Memory B cell (primary cell): ENCODE measurements at regions not wholly inside any gene's neighbourhood (a gene's known extent, or its start where the extent isn't known, plus 50 kb on each side); places are given as distances from the start of the nearest gene placed in this dataset.
"Not testable (repeated sequence)": the region's sequence is repeated elsewhere in the genome, so short reads cannot be mapped to it uniquely, and the experiment has no call there.

ENCODE experiments used
- ATAC-seq: fragments of 150-1000 bp; cut with Tn5 transposase; 2 replicates; pipeline ENCODE4 v1.10.0; 2021; ENCODE audit warnings: low read depth, mild to moderate bottlenecking, moderate library complexity
- DNase-seq, 2 donors: peaks; one replicate each; pipeline ENCODE4 v3.0.0; 2022; ENCODE audit warnings: low spot score in 2 of 2
- H3K27ac Mint-ChIP-seq: one replicate; pipeline ENCODE4 v1.8.0; 2022; ENCODE audit warnings: mild to moderate bottlenecking, moderate library complexity, mixed read lengths
- H3K27me3 Mint-ChIP-seq: one replicate; pipeline ENCODE4 v1.8.0; 2022; ENCODE audit warnings: mixed read lengths
- H3K36me3 Mint-ChIP-seq: one replicate; pipeline ENCODE4 v1.8.0; 2022; ENCODE audit warnings: mild to moderate bottlenecking, mixed read lengths
- H3K4me1 Mint-ChIP-seq: one replicate; pipeline ENCODE4 v1.8.0; 2022; ENCODE audit warnings: mixed read lengths
- H3K4me3 Mint-ChIP-seq: one replicate; pipeline ENCODE4 v1.8.0; 2022; ENCODE audit warnings: mild to moderate bottlenecking, moderate library complexity, mixed read lengths
- H3K9me3 Mint-ChIP-seq: one replicate; pipeline ENCODE4 v1.8.0; 2022; ENCODE audit warnings: mixed read lengths

- peaks cover 4% of the 10 kb centered on the region for H3K9me3 Mint-ChIP-seq
- no peaks in the 10 kb centered on the region for H3K36me3 Mint-ChIP-seq
These were observed 50.9 kb upstream of the PDE1A start for GRCh38 chr2:182477774-182478173.

GRCh38 chr2:182481676-182482075 is 54.8 kb upstream of the PDE1A start:
- Mint-ChIP-seq H3K4me3 (no peak overlapping the region), H3K4me1 (no peaks in the 10 kb centered on the region), H3K36me3 (no peaks in the 10 kb centered on the region), H3K9me3 (no peaks in the 10 kb centered on the region), H3K27ac (no peak overlapping the region), H3K27me3 (no peaks in the 10 kb centered on the region)
- no peak for DNase-seq
- no peak for ATAC-seq

More at GRCh38 chr2:182477774-182478173, 50.9 kb upstream of the PDE1A start:
- no peaks in the 10 kb centered on the region for H3K4me1 Mint-ChIP-seq
- no peaks in the 10 kb centered on the region for H3K27me3 Mint-ChIP-seq
- ATAC-seq (no peak), DNase-seq (no peak)
- H3K4me3 Mint-ChIP-seq: no peak overlapping the region
- H3K27ac Mint-ChIP-seq: no peak overlapping the region

- ATAC-seq (no peak), DNase-seq (no peak)
- Mint-ChIP-seq H3K9me3 (no peaks in the 10 kb centered on the region), H3K4me3 (no peak overlapping the region), H3K27ac (no peak overlapping the region), H3K27me3 (no peaks in the 10 kb centered on the region), H3K4me1 (no peaks in the 10 kb centered on the region), H3K36me3 (no peaks in the 10 kb centered on the region)
These were observed 55.7 kb upstream of the PDE1A start for GRCh38 chr2:182482511-182482910.

- no peaks in the 10 kb centered on the region for H3K27me3 Mint-ChIP-seq
- H3K27ac Mint-ChIP-seq: no peak overlapping the region
- H3K9me3 Mint-ChIP-seq: no peaks in the 10 kb centered on the region
- no peak overlapping the region for H3K4me3 Mint-ChIP-seq
- ATAC-seq (no peak), DNase-seq (no peak)
- no peaks in the 10 kb centered on the region for H3K36me3 Mint-ChIP-seq
- H3K4me1 Mint-ChIP-seq: no peaks in the 10 kb centered on the region
These were observed 69.8 kb upstream of the PDE1A start for GRCh38 chr2:182496596-182496995.

- Mint-ChIP-seq H3K9me3 (no peaks in the 10 kb centered on the region), H3K36me3 (no peaks in the 10 kb centered on the region), H3K27me3 (no peaks in the 10 kb centered on the region), H3K27ac (no peak overlapping the region), H3K4me1 (no peaks in the 10 kb centered on the region), H3K4me3 (no peak overlapping the region)
- ATAC-seq: no peak
- no peak for DNase-seq
These were observed 73.1 kb upstream of the PDE1A start for GRCh38 chr2:182499706-182500470.

GRCh38 chr2:182503886-182504285 is 77.0 kb upstream of the PDE1A start:
- Mint-ChIP-seq H3K9me3 (no peaks in the 10 kb centered on the region), H3K27me3 (no peaks in the 10 kb centered on the region), H3K4me3 (no peak overlapping the region), H3K4me1 (no peaks in the 10 kb centered on the region), H3K36me3 (no peaks in the 10 kb centered on the region), H3K27ac (no peak overlapping the region)
- DNase-seq (no peak), ATAC-seq (no peak)

GRCh38 chr2:182504903-182505302 is 78.1 kb upstream of the PDE1A start:
- no peaks in the 10 kb centered on the region for H3K36me3 Mint-ChIP-seq
- ATAC-seq (no peak), DNase-seq (no peak)
- H3K27ac Mint-ChIP-seq: no peak overlapping the region
- H3K9me3 Mint-ChIP-seq: no peaks in the 10 kb centered on the region
- H3K4me3 Mint-ChIP-seq: no peak overlapping the region
- H3K4me1 Mint-ChIP-seq: no peaks in the 10 kb centered on the region
- no peaks in the 10 kb centered on the region for H3K27me3 Mint-ChIP-seq

- Mint-ChIP-seq H3K4me1 (no peaks in the 10 kb centered on the region), H3K36me3 (no peaks in the 10 kb centered on the region), H3K9me3 (no peaks in the 10 kb centered on the region), H3K27ac (no peak overlapping the region), H3K27me3 (no peaks in the 10 kb centered on the region), H3K4me3 (no peak overlapping the region)
- DNase-seq: no peak
- ATAC-seq: no peak
These were observed 79.8 kb upstream of the PDE1A start for GRCh38 chr2:182506606-182507005.

GRCh38 chr2:182508583-182508982 is 81.7 kb upstream of the PDE1A start:
- not testable (repeated sequence) for H3K27ac Mint-ChIP-seq, H3K4me3 Mint-ChIP-seq, H3K27me3 Mint-ChIP-seq, ATAC-seq, DNase-seq, H3K4me1 Mint-ChIP-seq, H3K36me3 Mint-ChIP-seq, H3K9me3 Mint-ChIP-seq

GRCh38 chr2:182509216-182509615 is 82.4 kb upstream of the PDE1A start:
- no peak overlapping the region for H3K27ac Mint-ChIP-seq
- no peak for DNase-seq
- H3K4me3 Mint-ChIP-seq: no peak overlapping the region

GRCh38 chr2:182521453-182522404 is 94.9 kb upstream of the PDE1A start:
- no peaks in the 10 kb centered on the region for H3K36me3 Mint-ChIP-seq
- no peaks in the 10 kb centered on the region for H3K9me3 Mint-ChIP-seq

More at GRCh38 chr2:182509216-182509615, 82.4 kb upstream of the PDE1A start:
- no peaks in the 10 kb centered on the region for H3K36me3 Mint-ChIP-seq
- no peaks in the 10 kb centered on the region for H3K9me3 Mint-ChIP-seq
- no peaks in the 10 kb centered on the region for H3K27me3 Mint-ChIP-seq
- H3K4me1 Mint-ChIP-seq: no peaks in the 10 kb centered on the region
- ATAC-seq: no peak

GRCh38 chr2:182522405-182522896 is 95.6 kb upstream of the PDE1A start:
- ATAC-seq: no peak
- Mint-ChIP-seq H3K4me3 (no peak overlapping the region), H3K27ac (no peak overlapping the region), H3K4me1 (peaks cover 4% of the 10 kb centered on the region), H3K36me3 (no peaks in the 10 kb centered on the region), H3K27me3 (peaks cover 2% of the 10 kb centered on the region), H3K9me3 (no peaks in the 10 kb centered on the region)
- no peak for DNase-seq

More at GRCh38 chr2:182521453-182522404, 94.9 kb upstream of the PDE1A start:
- H3K27ac Mint-ChIP-seq: no peak overlapping the region
- no peak overlapping the region for H3K4me3 Mint-ChIP-seq
- H3K4me1 Mint-ChIP-seq: peaks cover 4% of the 10 kb centered on the region
- DNase-seq (no peak), ATAC-seq (no peak)
- peaks cover 2% of the 10 kb centered on the region for H3K27me3 Mint-ChIP-seq

- Mint-ChIP-seq H3K36me3 (no peaks in the 10 kb centered on the region), H3K9me3 (peaks cover 1% of the 10 kb centered on the region), H3K27me3 (peaks cover 2% of the 10 kb centered on the region), H3K4me3 (no peak overlapping the region), H3K4me1 (peaks cover 4% of the 10 kb centered on the region), H3K27ac (no peak overlapping the region)
- DNase-seq (no peak), ATAC-seq (no peak)
These were observed 96.2 kb upstream of the PDE1A start for GRCh38 chr2:182522972-182523473.

- Mint-ChIP-seq H3K27me3 (peaks cover 2% of the 10 kb centered on the region), H3K4me3 (no peak overlapping the region), H3K4me1 (no peaks in the 10 kb centered on the region), H3K36me3 (no peaks in the 10 kb centered on the region), H3K9me3 (peaks cover 3% of the 10 kb centered on the region), H3K27ac (no peak overlapping the region)
- ATAC-seq (no peak), DNase-seq (no peak)
These were observed 103.8 kb upstream of the PDE1A start for GRCh38 chr2:182530636-182531035.
